DMS79 (cell line): ENCODE measurements at regions not wholly inside any gene's neighbourhood (a gene's known extent, or its start where the extent isn't known, plus 50 kb on each side); places are given as distances from the start of the nearest gene placed in this dataset.
"Not testable (repeated sequence)": the region's sequence is repeated elsewhere in the genome, so short reads cannot be mapped to it uniquely, and the experiment has no call there.

Source experiments
- DNase-seq: peaks from one replicate; lab custom pipeline; 2025; lab: John Stamatoyannopoulos, UW

GRCh38 chr3:137615659-137616418 lies 148.3 kb upstream of the SOX14 start:
- no peak for DNase-seq

GRCh38 chr3:137641879-137642704 lies 122.0 kb upstream of the SOX14 start:
- no peak for DNase-seq

GRCh38 chr3:137642831-137643230 lies 121.3 kb upstream of the SOX14 start:
- DNase-seq, result no peak

GRCh38 chr3:137647179-137647578 lies 116.9 kb upstream of the SOX14 start:
- DNase-seq, result no peak

- no peak for DNase-seq
Measured at GRCh38 chr3:137669519-137670060, 94.5 kb upstream of the SOX14 start.

- no peak for DNase-seq
Measured at GRCh38 chr3:137687181-137687879, 76.8 kb upstream of the SOX14 start.

GRCh38 chr3:137692803-137693431 lies 71.2 kb upstream of the SOX14 start:
- DNase-seq, result no peak

- DNase-seq, result no peak
Measured at GRCh38 chr3:137693791-137694190, 70.3 kb upstream of the SOX14 start.

- no peak for DNase-seq
Measured at GRCh38 chr3:137694836-137695235, 69.3 kb upstream of the SOX14 start.

- no peak for DNase-seq
Measured at GRCh38 chr3:137695351-137695750, 68.8 kb upstream of the SOX14 start.

GRCh38 chr3:137709011-137709601 lies 55.0 kb upstream of the SOX14 start:
- DNase-seq, result no peak

GRCh38 chr3:137713965-137714364 lies 50.1 kb upstream of the SOX14 start:
- DNase-seq, result not testable (repeated sequence)
